ENCODE measurements at regions not wholly inside any gene's neighbourhood (a gene's known extent, or its start where the extent isn't known, plus 50 kb on each side); places are given as distances from the start of the nearest gene placed in this dataset.

- TF ChIP-seq, protein P1, sequence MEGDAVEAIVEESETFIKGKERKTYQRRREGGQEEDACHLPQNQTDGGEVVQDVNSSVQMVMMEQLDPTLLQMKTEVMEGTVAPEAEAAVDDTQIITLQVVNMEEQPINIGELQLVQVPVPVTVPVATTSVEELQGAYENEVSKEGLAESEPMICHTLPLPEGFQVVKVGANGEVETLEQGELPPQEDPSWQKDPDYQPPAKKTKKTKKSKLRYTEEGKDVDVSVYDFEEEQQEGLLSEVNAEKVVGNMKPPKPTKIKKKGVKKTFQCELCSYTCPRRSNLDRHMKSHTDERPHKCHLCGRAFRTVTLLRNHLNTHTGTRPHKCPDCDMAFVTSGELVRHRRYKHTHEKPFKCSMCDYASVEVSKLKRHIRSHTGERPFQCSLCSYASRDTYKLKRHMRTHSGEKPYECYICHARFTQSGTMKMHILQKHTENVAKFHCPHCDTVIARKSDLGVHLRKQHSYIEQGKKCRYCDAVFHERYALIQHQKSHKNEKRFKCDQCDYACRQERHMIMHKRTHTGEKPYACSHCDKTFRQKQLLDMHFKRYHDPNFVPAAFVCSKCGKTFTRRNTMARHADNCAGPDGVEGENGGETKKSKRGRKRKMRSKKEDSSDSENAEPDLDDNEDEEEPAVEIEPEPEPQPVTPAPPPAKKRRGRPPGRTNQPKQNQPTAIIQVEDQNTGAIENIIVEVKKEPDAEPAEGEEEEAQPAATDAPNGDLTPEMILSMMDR (IDR thresholded peaks at IDR 0.05): no peak
- Mint-ChIP-seq H3K27ac (peak overlapping the region; percentile 13), H3K4me1 (no peaks in the 10 kb centered on the region), H3K4me3 (no peak overlapping the region), H3K27me3 (ENCODE audit: low read depth, poor library complexity) (peaks cover 2% of the 10 kb centered on the region), H3K36me3 (ENCODE audit: low read depth) (peaks cover 98% of the 10 kb centered on the region), H3K9me3 (peaks cover 41% of the 10 kb centered on the region)
- DNase-seq: no peak
These were observed 202.1 kb downstream of the OR13H1 start for GRCh38 chrX:131745942-131746489.

DNA sequence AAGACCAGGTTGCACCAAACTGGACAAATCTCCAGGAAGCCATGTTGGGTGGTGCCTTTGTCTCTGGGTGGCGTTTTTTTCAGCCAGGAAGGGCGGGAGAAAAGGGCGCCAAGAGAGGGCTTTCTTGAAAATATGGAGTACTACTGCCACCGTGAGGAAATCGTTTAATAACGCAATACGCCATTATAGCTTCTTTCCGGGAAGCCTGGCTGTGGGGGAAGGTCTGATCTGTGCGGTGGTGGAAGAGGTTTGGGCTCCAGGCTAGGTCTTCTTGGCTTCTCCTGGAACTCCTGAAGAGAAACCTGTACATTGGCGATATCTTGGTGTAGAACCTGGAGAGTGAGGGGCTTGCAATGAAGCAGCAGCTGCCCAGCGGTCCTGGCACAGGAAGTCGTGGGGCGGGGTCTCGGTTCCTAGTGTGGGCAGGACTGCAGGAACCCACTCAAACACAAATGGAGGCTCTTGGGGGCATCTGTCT is 202.7 kb downstream of the OR13H1 start:
- Mint-ChIP-seq H3K27me3 (ENCODE audit: low read depth, poor library complexity) (peaks cover 2% of the 10 kb centered on the region), H3K4me3 (no peak overlapping the region), H3K27ac (no peak overlapping the region), H3K9me3 (peaks cover 35% of the 10 kb centered on the region), H3K36me3 (ENCODE audit: low read depth) (peaks cover 98% of the 10 kb centered on the region), H3K4me1 (no peaks in the 10 kb centered on the region)
- TF ChIP-seq, protein P1 (IDR thresholded peaks at IDR 0.05): no peak
- DNase-seq: no peak

DNA sequence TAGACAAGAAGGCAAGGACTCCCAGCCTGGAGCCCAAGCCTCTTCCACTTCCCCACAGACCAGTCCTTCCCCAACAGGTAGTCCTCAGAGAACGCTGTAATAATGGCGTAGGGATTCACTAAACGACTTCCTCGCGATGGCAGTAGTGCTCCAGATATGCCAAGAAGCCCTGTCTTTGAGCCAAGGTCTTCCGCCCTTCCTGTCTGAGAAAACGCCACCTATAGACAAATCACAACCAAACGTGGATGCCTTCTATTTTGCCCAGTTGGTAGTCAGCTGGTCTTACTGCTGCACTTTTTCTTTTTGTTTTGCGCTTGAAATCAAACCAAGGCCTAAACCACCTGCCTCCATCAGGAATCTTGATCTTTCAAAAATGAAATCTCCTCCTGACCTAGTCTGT is 203.3 kb downstream of the OR13H1 start:
- Mint-ChIP-seq H3K27ac (no peak overlapping the region), H3K27me3 (ENCODE audit: low read depth, poor library complexity) (peaks cover 2% of the 10 kb centered on the region), H3K36me3 (ENCODE audit: low read depth) (peaks cover 98% of the 10 kb centered on the region), H3K4me1 (no peaks in the 10 kb centered on the region), H3K9me3 (peaks cover 29% of the 10 kb centered on the region), H3K4me3 (no peak overlapping the region)
- TF ChIP-seq, protein P1 (IDR thresholded peaks at IDR 0.05): no peak
- DNase-seq: no peak

GRCh38 chrX:131752493-131753198 is 208.8 kb downstream of the OR13H1 start:
- no peak for DNase-seq
- H3K36me3 Mint-ChIP-seq (ENCODE audit: low read depth): peaks cover 97% of the 10 kb centered on the region
- H3K27me3 Mint-ChIP-seq (ENCODE audit: low read depth, poor library complexity): no peaks in the 10 kb centered on the region
- TF ChIP-seq, protein P1 (IDR thresholded peaks at IDR 0.05): no peak
- H3K27ac Mint-ChIP-seq: no peak overlapping the region
- peaks cover 5% of the 10 kb centered on the region for H3K9me3 Mint-ChIP-seq
- no peak overlapping the region for H3K4me3 Mint-ChIP-seq
- H3K4me1 Mint-ChIP-seq: no peaks in the 10 kb centered on the region

DNA sequence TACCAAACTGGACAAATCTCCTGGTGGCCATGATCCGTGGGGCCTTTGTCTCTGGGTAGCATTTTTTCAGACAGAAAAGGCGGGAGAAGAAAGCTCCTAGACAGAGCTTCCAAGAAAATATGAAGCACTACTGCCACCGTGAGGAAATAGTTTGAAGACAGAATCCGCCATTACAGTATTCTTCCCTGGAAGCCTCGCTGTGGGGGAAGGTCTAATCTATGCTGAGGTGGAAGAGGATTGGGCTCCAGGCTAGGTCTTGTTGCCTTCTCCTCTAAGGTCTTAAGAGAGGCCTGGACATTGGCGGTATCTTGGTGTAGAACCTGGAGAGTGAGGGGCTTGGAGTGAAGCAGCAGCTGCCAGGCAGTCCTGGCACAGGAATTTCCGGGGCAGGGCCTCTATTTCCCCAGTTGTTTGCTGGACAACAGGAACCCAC is 218.9 kb downstream of the OR13H1 start:
- H3K9me3 Mint-ChIP-seq: peaks cover 21% of the 10 kb centered on the region
- peaks cover 99% of the 10 kb centered on the region for H3K36me3 Mint-ChIP-seq (ENCODE audit: low read depth)
- H3K27ac Mint-ChIP-seq: peak overlapping the region; percentile 38
- no peak overlapping the region for H3K4me3 Mint-ChIP-seq
- no peak for DNase-seq
- H3K27me3 Mint-ChIP-seq (ENCODE audit: low read depth, poor library complexity): no peaks in the 10 kb centered on the region
- TF ChIP-seq, protein P1 (IDR thresholded peaks at IDR 0.05): no peak
- no peaks in the 10 kb centered on the region for H3K4me1 Mint-ChIP-seq

- Mint-ChIP-seq H3K4me3 (no peak overlapping the region), H3K36me3 (ENCODE audit: low read depth) (peaks cover 99% of the 10 kb centered on the region), H3K27ac (no peak overlapping the region), H3K4me1 (no peaks in the 10 kb centered on the region), H3K9me3 (peaks cover 23% of the 10 kb centered on the region), H3K27me3 (ENCODE audit: low read depth, poor library complexity) (no peaks in the 10 kb centered on the region)
- TF ChIP-seq, protein P1 (IDR thresholded peaks at IDR 0.05): no peak
- no peak for DNase-seq
These were observed 219.8 kb downstream of the OR13H1 start for GRCh38 chrX:131763674-131764073.

All from nephron progenitor cell (in vitro differentiated cells).